ENCODE measurements at regions not wholly inside any gene's neighbourhood (a gene's known extent, or its start where the extent isn't known, plus 50 kb on each side); places are given as distances from the start of the nearest gene placed in this dataset.

DNA sequence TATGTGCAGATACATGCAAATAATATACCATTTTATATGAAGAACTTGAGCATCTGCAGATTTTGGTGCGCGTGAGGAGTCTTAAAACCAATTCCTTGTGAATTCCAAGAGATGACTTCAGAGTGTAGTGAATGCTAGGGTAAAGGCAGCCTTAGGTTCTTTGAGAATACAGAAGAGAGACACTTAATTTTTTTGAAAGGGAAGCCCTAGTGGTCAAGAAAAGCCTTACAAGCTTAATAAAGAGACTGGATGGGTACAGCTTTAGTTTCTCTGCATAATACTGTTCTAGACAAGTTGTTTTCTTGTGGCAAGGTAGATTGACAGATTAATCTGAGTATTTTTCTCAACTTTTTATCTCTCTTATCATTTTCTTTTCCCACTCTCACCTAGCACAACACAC, 636.5 kb downstream of the DNAJB9 start:
- WGBS = 94% methylated on average over 2 of the region's 2 CpGs
- Histone ChIP-seq H3K4me1 (no peaks in the 10 kb centered on the region), H3K27me3 (no peaks in the 10 kb centered on the region), H3K27ac (replicated peaks in 1 of 4) (no peak overlapping the region), H3K9me3 (peaks cover 0 to 6% (median 0%) of the 10 kb centered on the region in 4 donors), H3K36me3 (no peaks in the 10 kb centered on the region), H3K4me3 (no peak overlapping the region)
- TF ChIP-seq EP300 (IDR thresholded peaks at IDR 0.05) (no peak), POLR2A (IDR thresholded peaks at IDR 0.05; ENCODE audit: low read depth) (no peak), CTCF (IDR thresholded peaks at IDR 0.05) (no peak), POLR2AphosphoS5 (IDR thresholded peaks at IDR 0.05) (no peak)
- intact Hi-C loops (cut with DNase I) = no loop called here
- DNase-seq (ENCODE audit: extremely low spot score) = no peak

- Histone ChIP-seq H3K27me3 (no peaks in the 10 kb centered on the region), H3K27ac (replicated peaks in 1 of 4) (no peak overlapping the region), H3K4me1 (no peaks in the 10 kb centered on the region), H3K4me3 (no peak overlapping the region), H3K9me3 (no peaks in the 10 kb centered on the region), H3K36me3 (no peaks in the 10 kb centered on the region)
- no peak for TF ChIP-seq POLR2A (IDR thresholded peaks at IDR 0.05; ENCODE audit: low read depth)
- TF ChIP-seq POLR2AphosphoS5 (IDR thresholded peaks at IDR 0.05) = no peak
- TF ChIP-seq EP300 (IDR thresholded peaks at IDR 0.05) = no peak
- TF ChIP-seq CTCF (IDR thresholded peaks at IDR 0.05) = no peak
- DNase-seq (ENCODE audit: extremely low spot score) = no peak
- WGBS = 83% methylated on average over 1 of the region's 3 CpGs
- intact Hi-C loops (cut with DNase I) = no loop called here
Observed at GRCh38 chr7:109213081-109213480, 643.4 kb downstream of the DNAJB9 start.

GRCh38 chr7:109215341-109215740, 645.7 kb downstream of the DNAJB9 start:
- Histone ChIP-seq H3K4me3 (no peak overlapping the region), H3K27ac (replicated peaks in 1 of 4) (no peak overlapping the region), H3K36me3 (no peaks in the 10 kb centered on the region), H3K9me3 (no peaks in the 10 kb centered on the region), H3K4me1 (no peaks in the 10 kb centered on the region), H3K27me3 (no peaks in the 10 kb centered on the region)
- 53% methylated on average over 3 of the region's 3 CpGs for WGBS
- no peak for DNase-seq (ENCODE audit: extremely low spot score)
- intact Hi-C loops (cut with DNase I) = no loop called here
- TF ChIP-seq POLR2A (IDR thresholded peaks at IDR 0.05; ENCODE audit: low read depth) (no peak), EP300 (IDR thresholded peaks at IDR 0.05) (no peak), POLR2AphosphoS5 (IDR thresholded peaks at IDR 0.05) (no peak), CTCF (IDR thresholded peaks at IDR 0.05) (no peak)

- TF ChIP-seq EP300 (IDR thresholded peaks at IDR 0.05) (no peak), POLR2AphosphoS5 (IDR thresholded peaks at IDR 0.05) (no peak), CTCF (IDR thresholded peaks at IDR 0.05) (no peak), POLR2A (IDR thresholded peaks at IDR 0.05; ENCODE audit: low read depth) (no peak)
- no peaks in the 10 kb centered on the region for H3K9me3 ChIP-seq
- H3K4me3 ChIP-seq = no peak overlapping the region
- DNase-seq (ENCODE audit: extremely low spot score) = no peak
- H3K36me3 ChIP-seq = no peaks in the 10 kb centered on the region
- H3K27ac ChIP-seq (replicated peaks in 1 of 4) = no peak overlapping the region
- intact Hi-C loops (cut with DNase I) = no loop called here
- H3K4me1 ChIP-seq = no peaks in the 10 kb centered on the region
- H3K27me3 ChIP-seq = no peaks in the 10 kb centered on the region
- 71% methylated on average over 2 of the region's 2 CpGs for WGBS
Observed at GRCh38 chr7:109224100-109224499, 654.4 kb downstream of the DNAJB9 start.

DNA sequence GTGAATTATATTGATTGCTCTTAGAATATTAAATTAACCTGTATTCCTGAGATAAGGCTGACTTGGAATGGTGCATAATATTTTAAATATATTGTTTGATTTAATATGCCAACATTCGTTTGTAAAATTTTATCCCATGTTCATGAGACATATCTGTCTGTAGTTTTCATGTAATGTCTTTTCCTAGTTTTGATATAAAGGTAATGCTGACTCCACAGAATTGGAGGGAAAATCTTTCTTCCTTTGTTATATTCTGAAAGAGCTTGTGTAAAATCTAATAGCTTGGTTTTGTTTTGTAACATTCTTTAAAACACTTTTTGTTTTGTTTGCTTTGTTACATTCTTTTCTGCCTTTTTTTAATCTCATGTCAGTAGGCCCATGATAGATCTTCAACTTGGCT, 657.0 kb downstream of the DNAJB9 start:
- H3K36me3 ChIP-seq = no peaks in the 10 kb centered on the region
- no peak overlapping the region for H3K4me3 ChIP-seq
- peaks cover 0 to 8% (median 3%) of the 10 kb centered on the region in 4 donors for H3K9me3 ChIP-seq
- no peaks in the 10 kb centered on the region for H3K4me1 ChIP-seq
- intact Hi-C loops (cut with DNase I) = no loop called here
- H3K27me3 ChIP-seq = no peaks in the 10 kb centered on the region
- no peak for TF ChIP-seq POLR2A (IDR thresholded peaks at IDR 0.05; ENCODE audit: low read depth)
- 46% methylated on average over 1 of the region's 1 CpG for WGBS
- no peak overlapping the region for H3K27ac ChIP-seq (replicated peaks in 1 of 4)
- no peak for DNase-seq (ENCODE audit: extremely low spot score)

Data from esophagus muscularis mucosa (tissue), 4 donors.